Stimulated activated CD8-positive, alpha-beta memory T cell treated with anti-CD3 and anti-CD28 coated beads, Interleukin-7, amount 100 ng/mL, for 1 hour (primary cell): ENCODE measurements at regions not wholly inside any gene's neighbourhood (a gene's known extent, or its start where the extent isn't known, plus 50 kb on each side); places are given as distances from the start of the nearest gene placed in this dataset.

Experiments used
- DNase-seq, 2 donors: peaks; one replicate each; pipeline ENCODE4 v3.0.0-alpha.2; 2020; ENCODE audit warnings: low read depth in 2 of 2

DNA sequence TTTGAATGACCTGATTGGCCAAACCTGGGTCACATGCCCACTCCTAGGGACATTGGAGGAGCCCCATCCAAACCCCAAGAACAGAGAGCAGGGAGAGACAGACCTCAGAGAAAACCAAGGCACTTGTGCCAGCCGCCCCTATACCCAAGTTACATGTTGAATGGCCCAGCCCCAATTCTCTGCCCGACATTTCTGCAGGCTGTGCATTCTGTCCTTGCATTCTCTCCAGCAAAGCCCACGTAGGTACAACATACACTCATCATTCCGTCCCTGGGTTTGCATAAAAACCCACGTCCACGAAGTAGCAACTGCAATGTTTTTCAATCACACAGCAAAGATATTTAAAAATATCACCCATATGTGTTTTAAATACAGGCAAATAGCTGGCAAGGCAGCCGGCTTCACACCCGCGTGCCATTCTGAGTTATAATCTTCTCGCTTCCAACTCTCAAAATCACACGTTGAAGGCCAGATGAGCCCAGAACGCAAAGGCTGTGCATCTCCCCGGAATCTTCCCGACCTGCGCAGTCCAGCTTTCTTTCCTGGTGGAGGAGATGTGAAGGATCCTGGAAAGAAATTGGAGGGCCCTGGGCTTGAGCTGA is 91.7 kb upstream of the MYL2 start:
- no peak for DNase-seq

GRCh38 chr12:111010916-111011657 is 90.7 kb upstream of the MYL2 start:
- DNase-seq, result no peak

DNA sequence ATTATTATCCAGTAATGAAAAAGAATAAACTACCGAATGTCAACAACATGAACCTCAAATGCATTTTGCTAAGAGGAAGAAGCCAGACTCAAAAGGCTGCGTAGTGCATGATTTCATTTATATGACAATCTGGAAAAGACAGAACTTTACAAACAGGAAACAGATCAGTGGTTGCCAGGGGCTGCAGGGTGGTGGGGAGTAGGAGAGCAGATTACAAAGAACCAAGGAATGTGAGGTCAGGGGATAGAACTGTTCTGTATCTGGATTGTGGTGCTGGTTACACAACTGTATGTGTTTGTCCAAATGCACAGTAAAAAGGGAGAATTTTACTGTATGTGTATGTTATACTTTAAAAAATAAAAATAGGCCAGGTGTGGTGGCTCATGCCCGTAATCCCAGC is 89.7 kb upstream of the MYL2 start:
- no peak for DNase-seq

- DNase-seq, result no peak
Measured at GRCh38 chr12:111006621-111007020, 86.2 kb upstream of the MYL2 start.

- no peak for DNase-seq
Measured at GRCh38 chr12:110998971-110999370, 78.6 kb upstream of the MYL2 start.

DNA sequence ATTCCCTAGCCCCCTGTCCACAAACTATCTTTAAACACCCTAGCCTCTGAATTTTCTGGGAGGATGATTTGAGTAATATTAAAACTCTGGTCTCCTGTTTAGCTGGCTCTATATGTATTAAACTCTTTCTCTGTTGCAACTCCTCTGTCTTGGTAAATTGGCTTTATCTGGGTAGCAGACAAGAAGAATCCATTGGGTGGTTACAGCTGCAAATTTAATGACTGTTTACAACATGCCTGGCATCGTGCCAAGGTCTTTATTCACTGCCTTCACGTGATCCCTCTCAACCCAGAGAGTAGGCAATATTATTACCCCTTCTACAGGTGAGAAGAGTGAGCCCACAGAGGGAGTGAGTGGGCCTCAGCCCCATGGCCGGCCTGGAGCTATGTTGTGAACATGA is 77.8 kb upstream of the MYL2 start:
- DNase-seq, result no peak

GRCh38 chr12:110996415-110996814 is 76.0 kb upstream of the MYL2 start:
- DNase-seq, result no peak

GRCh38 chr12:110995615-110996014 is 75.2 kb upstream of the MYL2 start:
- no peak for DNase-seq

DNA sequence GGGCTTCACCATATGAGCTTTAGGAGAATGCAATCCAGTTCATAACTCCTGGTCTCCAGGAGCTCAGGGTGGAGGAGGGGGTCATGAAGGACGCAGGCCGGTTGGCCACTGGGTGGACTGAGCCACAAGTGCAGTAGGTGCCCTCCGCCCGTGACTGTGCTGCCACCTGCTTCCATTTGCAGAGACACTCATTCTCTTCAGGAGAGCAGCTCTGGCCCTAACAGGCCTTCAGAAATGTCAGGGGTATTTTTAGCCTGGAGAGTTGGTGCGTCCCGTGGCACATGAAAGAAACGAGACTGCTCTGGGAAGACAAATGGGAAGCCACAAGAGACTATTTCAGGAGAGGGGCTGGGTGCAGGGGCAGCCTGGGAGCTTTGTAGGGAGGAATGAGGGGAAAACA is 74.6 kb upstream of the MYL2 start:
- no peak for DNase-seq

- no peak for DNase-seq
Measured at GRCh38 chr12:110993434-110993833, 73.1 kb upstream of the MYL2 start.

GRCh38 chr12:110992909-110993308 is 72.5 kb upstream of the MYL2 start:
- DNase-seq, result no peak

GRCh38 chr12:110983811-110984210 is 63.4 kb upstream of the MYL2 start:
- no peak for DNase-seq

DNA sequence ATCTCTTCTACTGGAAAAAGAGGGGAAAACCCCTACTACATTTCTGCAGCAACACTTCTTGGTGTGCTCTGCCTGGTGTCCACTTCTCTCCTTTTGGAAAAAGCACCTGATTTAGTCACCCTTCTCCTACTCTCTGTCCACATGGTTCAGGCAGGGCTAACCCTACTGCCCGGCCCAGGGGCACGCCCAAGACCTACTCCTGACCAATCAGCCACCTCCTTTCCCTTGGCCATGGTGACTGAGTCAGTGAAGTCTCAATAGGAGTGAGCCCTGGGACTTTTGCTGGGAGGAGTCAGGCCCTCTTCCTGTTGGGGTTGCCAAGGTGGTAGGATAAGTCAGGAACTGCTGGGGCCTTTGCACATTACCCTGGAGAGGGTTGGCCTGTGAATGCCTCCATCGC is 52.5 kb upstream of the MYL2 start:
- DNase-seq, result no peak

GRCh38 chr12:110971936-110972335 is 51.6 kb upstream of the MYL2 start:
- DNase-seq, result no peak

DNA sequence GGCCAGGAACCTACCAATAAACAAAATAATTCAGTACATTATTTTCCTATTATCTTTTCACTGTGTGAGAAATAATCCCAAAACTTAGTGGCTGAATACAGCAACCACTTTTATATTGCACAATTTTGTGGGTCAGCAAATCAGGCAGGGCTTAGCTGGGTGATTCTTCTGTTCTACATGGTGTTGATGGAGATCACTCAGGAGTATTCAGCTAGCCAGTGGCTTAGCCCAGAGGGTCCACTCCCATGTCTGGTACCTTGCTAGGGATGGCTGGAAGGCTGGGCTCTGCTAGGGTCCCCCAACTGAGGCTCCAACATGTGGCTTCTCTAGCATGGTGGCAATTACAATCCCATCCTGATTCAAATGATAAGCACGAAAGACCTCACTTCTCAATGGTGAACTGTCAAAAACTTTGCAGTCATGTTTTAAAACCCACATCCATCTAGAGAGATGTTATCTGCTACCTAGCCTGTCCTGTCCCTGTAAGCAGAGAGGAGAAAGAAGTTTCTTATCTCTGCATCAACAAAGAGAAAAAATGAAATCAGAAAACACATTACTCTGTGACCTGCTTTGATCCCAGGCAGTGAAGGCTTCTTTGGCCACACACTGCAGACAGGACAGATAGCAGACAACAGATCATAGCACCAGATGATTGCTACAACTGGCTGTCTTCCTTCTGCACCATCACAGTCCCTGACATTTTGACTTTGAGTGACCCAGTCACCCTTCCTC is 51.0 kb upstream of the MYL2 start:
- no peak for DNase-seq
